Transverse colon (tissue), 4 donors: ENCODE measurements at regions not wholly inside any gene's neighbourhood (a gene's known extent, or its start where the extent isn't known, plus 50 kb on each side); places are given as distances from the start of the nearest gene placed in this dataset.

Source experiments
- DNase-seq: peaks from one replicate; pipeline ENCODE4 v3.0.0-alpha.2; 2019
- H3K27ac ChIP-seq, 4 donors: fragments of 200-600 bp; sonication (generic); 2 replicates each; pipeline ENCODE4 v1.5.1; 2016 to 2018; ENCODE audit warnings: inconsistent platforms in 4 of 4
- H3K27me3 ChIP-seq: fragments of 200-600 bp; sonication (generic); 2 replicates; pipeline ENCODE4 v1.5.1; 2017; ENCODE audit warnings: inconsistent platforms
- H3K36me3 ChIP-seq, 4 donors: fragments of 200-600 bp; sonication (generic); 2 replicates each; pipeline ENCODE4 v1.5.1; 2017 to 2019; ENCODE audit warnings: inconsistent platforms in 4 of 4
- H3K4me1 ChIP-seq, 4 donors: fragments of 200-600 bp; sonication (generic); 2 replicates each; pipeline ENCODE4 v1.5.1; 2017 to 2020; ENCODE audit warnings: inconsistent platforms in 4 of 4
- H3K4me3 ChIP-seq, 4 donors: fragments of 200-600 bp; sonication (generic); 1 replicate in 1 of 4; 2 replicates in 3 of 4; pipeline versions ENCODE4 v1.5.1 to v1.6.1; 2017 to 2019; ENCODE audit warnings: inconsistent platforms in 4 of 4
- H3K9me3 ChIP-seq, 2 donors: fragments of 200-600 bp; sonication (generic); 2 replicates each; pipeline ENCODE4 v1.5.1; 2017 to 2019; ENCODE audit warnings: inconsistent platforms in 2 of 2
- EP300 ChIP-seq: sonication (generic); formaldehyde crosslinking; IDR thresholded peaks from one replicate; pipeline ENCODE4 v1.6.1; 2017; ENCODE audit warnings: antibody characterized with exemption, low read depth
- POLR2A ChIP-seq: fragments of 450-650 bp; IDR thresholded peaks from one replicate; pipeline ENCODE4 v1.6.1; 2016; ENCODE audit warnings: antibody characterized with exemption, mild to moderate bottlenecking, moderate library complexity
- POLR2AphosphoS5 ChIP-seq, 3 donors: sonication (generic); formaldehyde crosslinking; IDR thresholded peaks; one replicate each; pipeline ENCODE4 v1.6.1; 2016; ENCODE audit warnings: antibody characterized with exemption in 3 of 3
- WGBS, 2 donors: methylation state at CpG; one replicate each; pipeline ENCODE4 v1.1.5; 2018; ENCODE audit warnings: low coverage in 1 of 2; 5-methylcytosine and 5-hydroxymethylcytosine counted together
- in situ Hi-C, 4 donors: fragments of 200-750 bp; cut with MboI; loops; one replicate each; pipeline versions ENCODE4 v1.15.0 to v1.15.1; 2017; ENCODE audit warnings: low sequenced_read_pairs in 3 of 4, low pct_ligation_motif_present in 1 of 4, low pct_unique_long_range_greater_than_20kb in 1 of 4
- intact Hi-C: fragments of 100-400 bp; cut with DNase I; formaldehyde crosslinking; loops from one replicate; pipeline ENCODE4 v1.15.1; 2023; ENCODE audit warnings: low total_unique reads
- TF ChIP-seq, protein P1 (sequence below), 5 experiments: fragments of 200-600 bp in 3 of 5; fragments of 450-650 bp in 2 of 5; sonication (generic) in 3 of 5; IDR thresholded peaks; 1 replicate in 2 of 5; 2 replicates in 3 of 5; pipeline ENCODE4 v1.5.1; 2016 to 2017; ENCODE audit warnings: antibody characterized with exemption in 5 of 5, inconsistent platforms in 3 of 5, mild to moderate bottlenecking in 2 of 5, moderate library complexity in 1 of 5

DNA sequence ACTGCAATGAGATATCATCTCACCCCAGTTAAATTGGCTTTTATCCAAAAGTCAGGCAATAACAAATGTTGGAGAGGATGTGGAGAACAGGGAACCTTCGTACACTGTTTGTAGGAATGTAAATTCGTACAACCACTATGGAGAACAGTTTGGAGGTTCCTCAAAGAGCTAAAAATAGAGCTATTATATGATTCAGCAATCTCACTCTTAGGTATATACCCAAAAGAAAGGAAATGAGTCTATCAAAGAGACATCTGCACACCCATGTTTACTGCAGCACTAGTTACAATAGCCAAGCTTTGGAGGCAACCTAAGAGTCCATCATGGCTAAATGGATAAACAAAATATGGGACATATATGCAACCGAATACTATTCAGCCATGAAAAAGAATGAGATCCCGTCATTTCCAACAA, 68.0 kb upstream of the HES1 start:
- in situ Hi-C loops: no loop called here

DNA sequence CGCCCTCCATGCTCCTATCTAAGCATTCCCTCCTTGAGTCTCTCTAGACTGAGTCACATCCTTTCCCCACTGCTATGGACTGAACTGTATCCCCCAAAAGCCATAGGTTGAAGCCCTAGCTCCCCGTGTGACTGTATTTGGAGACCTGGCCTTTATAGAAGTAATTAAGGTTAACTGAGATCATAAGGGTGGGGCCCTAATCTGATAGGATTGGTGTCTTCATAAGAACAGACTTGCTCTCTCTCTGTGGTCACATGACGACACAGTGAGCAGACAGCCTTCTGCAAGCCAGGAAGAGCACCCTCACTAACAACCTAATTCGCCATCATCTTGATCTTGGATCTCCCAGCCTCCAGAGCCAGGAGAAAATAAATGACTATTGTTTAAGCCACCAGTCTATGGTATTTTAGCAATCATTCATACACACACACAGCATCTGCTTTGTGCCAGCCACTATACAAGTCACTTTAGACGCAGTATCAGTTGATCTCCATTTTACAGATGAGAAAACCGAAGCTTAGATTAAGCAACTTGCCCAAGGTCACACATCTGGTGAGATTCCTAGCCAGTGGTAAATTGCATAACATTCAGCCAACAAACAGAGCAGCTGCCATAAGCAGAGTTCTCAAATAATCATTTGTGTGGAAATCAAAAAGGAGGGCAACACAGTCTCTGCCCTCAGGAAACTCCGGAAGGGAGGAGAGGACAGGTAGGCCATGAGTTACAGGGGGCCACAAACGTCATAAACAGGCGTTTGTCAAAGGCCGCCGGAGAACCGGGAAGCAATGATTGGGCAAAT, 66.3 kb upstream of the HES1 start:
- H3K27ac ChIP-seq: peak overlapping the region in 2 of 4 donors; percentile 73 to 78
- no peaks in the 10 kb centered on the region for H3K27me3 ChIP-seq
- in situ Hi-C loops (no loop called here), intact Hi-C loops (loop anchor here (5.0 kb wide), 1 partner anchor 198 kb away; no protein-coding TSS in a partner anchor)
- peaks cover 12 to 31% (median 22%) of the 10 kb centered on the region in 4 donors for H3K4me1 ChIP-seq
- 89% methylated on average over 9 to 12 of the region's 12 CpGs for WGBS, 2 donors
- H3K4me3 ChIP-seq: no peak overlapping the region
- TF ChIP-seq POLR2AphosphoS5 (IDR thresholded peaks at IDR 0.05): no peak
- no peak for TF ChIP-seq EP300
- H3K9me3 ChIP-seq: no peaks in the 10 kb centered on the region
- H3K36me3 ChIP-seq: no peaks in the 10 kb centered on the region
- no peak for DNase-seq

More for the DNA sequence above, 68.0 kb upstream of the HES1 start:
- TF ChIP-seq EP300 (no peak), POLR2AphosphoS5 (IDR thresholded peaks at IDR 0.05) (no peak), POLR2A (no peak)
- TF ChIP-seq, protein P1, sequence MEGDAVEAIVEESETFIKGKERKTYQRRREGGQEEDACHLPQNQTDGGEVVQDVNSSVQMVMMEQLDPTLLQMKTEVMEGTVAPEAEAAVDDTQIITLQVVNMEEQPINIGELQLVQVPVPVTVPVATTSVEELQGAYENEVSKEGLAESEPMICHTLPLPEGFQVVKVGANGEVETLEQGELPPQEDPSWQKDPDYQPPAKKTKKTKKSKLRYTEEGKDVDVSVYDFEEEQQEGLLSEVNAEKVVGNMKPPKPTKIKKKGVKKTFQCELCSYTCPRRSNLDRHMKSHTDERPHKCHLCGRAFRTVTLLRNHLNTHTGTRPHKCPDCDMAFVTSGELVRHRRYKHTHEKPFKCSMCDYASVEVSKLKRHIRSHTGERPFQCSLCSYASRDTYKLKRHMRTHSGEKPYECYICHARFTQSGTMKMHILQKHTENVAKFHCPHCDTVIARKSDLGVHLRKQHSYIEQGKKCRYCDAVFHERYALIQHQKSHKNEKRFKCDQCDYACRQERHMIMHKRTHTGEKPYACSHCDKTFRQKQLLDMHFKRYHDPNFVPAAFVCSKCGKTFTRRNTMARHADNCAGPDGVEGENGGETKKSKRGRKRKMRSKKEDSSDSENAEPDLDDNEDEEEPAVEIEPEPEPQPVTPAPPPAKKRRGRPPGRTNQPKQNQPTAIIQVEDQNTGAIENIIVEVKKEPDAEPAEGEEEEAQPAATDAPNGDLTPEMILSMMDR (IDR thresholded peaks at IDR 0.05): no peak
- Histone ChIP-seq H3K4me3 (no peak overlapping the region), H3K36me3 (no peaks in the 10 kb centered on the region), H3K27ac (no peak overlapping the region), H3K9me3 (no peaks in the 10 kb centered on the region), H3K27me3 (no peaks in the 10 kb centered on the region), H3K4me1 (peaks cover 12 to 28% (median 22%) of the 10 kb centered on the region in 4 donors)
- intact Hi-C loops: no loop called here
- WGBS, 2 donors: 75 to 77% methylated on average over 3 to 4 of the region's 4 CpGs
- no peak for DNase-seq

DNA sequence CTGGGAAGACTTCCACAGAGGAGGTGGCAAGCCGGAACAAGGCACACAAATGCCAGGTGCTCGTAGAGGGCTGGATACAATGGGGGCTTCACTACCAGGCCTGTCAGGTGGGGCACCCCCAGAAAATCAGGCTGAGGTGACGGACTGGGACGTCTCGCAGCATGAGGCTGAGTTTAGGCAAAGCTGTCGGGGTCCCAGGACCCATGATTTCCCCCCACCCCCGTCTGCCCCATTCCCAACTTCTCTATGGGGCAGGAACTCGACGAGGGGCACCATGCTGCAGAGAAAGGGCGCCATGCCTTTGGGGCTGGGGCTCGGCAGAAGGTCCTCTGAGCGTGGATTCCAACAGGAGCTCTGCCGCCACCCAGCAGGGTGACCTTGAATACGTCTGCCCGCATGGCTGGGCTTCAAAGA, 65.7 kb upstream of the HES1 start:
- DNase-seq: no peak
- 72 to 93% methylated on average over 2 to 14 of the region's 15 CpGs for WGBS, 2 donors
- intact Hi-C loops: loop anchor here (5.0 kb wide), 1 partner anchor 197 kb away; no protein-coding TSS in a partner anchor
- no peak for TF ChIP-seq POLR2A
- no peak for TF ChIP-seq EP300
- TF ChIP-seq, protein P1 (IDR thresholded peaks at IDR 0.05): no peak
- TF ChIP-seq POLR2AphosphoS5 (IDR thresholded peaks at IDR 0.05): no peak
- Histone ChIP-seq H3K27ac (peak overlapping the region; percentile 69 to 78 (median 75)), H3K4me1 (peaks cover 12 to 31% (median 22%) of the 10 kb centered on the region in 4 donors), H3K27me3 (no peaks in the 10 kb centered on the region), H3K36me3 (no peaks in the 10 kb centered on the region), H3K4me3 (peak overlapping the region in 3 of 4 donors; percentile 32 to 50 (median 41)), H3K9me3 (no peaks in the 10 kb centered on the region)
- in situ Hi-C loops: no loop called here

DNA sequence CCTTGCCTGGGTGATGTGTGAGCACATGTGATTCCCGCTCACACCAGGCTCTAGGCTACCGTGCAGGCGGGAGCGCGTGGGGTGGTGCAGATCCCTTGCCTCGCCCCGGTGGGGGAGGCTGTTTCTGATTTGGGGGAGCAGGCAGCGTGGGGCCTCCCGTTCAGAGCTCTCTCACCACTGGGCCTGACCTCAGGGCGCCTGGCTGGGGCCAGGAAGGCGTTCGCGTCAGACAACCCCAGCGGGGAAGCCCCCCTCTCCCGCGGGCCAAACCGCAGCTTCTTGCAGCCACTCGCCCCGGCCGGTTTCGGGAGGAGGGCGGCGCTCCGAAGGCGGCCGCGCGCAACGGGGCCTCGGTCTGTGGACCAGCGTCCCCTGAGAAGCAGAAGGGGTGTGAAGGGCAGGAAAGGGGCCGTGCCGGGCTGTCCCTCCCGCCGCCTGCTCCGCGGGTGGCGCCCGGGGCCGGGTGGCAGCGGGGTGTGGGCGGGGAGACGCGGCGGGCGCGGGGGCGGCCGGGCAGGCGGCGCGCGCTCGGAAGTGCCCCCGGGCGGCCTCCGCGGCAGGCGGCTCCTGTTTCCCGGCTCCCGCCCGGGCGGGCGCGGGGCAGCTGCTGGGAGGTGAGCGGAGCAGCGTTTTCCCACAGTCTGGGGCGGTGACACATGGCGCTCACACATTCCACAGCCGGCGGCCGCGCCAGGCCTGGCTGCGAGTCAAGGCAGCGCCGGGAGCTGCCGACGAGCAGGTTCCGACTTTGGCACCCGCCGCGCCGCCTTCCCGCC, 65.1 kb upstream of the HES1 start:
- in situ Hi-C loops (no loop called here), intact Hi-C loops (loop anchor here (5.0 kb wide), 1 partner anchor 196 kb away; no protein-coding TSS in a partner anchor)
- no peaks in the 10 kb centered on the region for H3K9me3 ChIP-seq
- no peaks in the 10 kb centered on the region for H3K36me3 ChIP-seq
- H3K4me3 ChIP-seq: peak overlapping the region; percentile 32 to 50 (median 38)
- peak; percentile 78 for DNase-seq
- H3K27me3 ChIP-seq: no peaks in the 10 kb centered on the region
- H3K27ac ChIP-seq: peak overlapping the region; percentile 69 to 78 (median 75)
- TF ChIP-seq, protein P1 (IDR thresholded peaks at IDR 0.05): no peak
- TF ChIP-seq EP300 (no peak), POLR2AphosphoS5 (IDR thresholded peaks at IDR 0.05) (peak; percentile 7 to 58 (median 50)), POLR2A (peak; percentile 19)
- 1% methylated on average over 25 of the region's 84 CpGs; no CpG with 5 or more reads in 1 of the 2 donors for WGBS, 2 donors
- H3K4me1 ChIP-seq: peaks cover 12 to 31% (median 22%) of the 10 kb centered on the region in 4 donors
